ENCODE measurements at regions not wholly inside any gene's neighbourhood (a gene's known extent, or its start where the extent isn't known, plus 50 kb on each side); places are given as distances from the start of the nearest gene placed in this dataset.

- DNase-seq (ENCODE audit: low read depth, low spot score): no peak
- TF ChIP-seq EZH2 (IDR thresholded peaks at IDR 0.05; ENCODE audit: low read length): no peak
- no peak for TF ChIP-seq CTCF (optimal IDR thresholded peaks at IDR 0.05 in 1 of 3, IDR thresholded peaks at IDR 0.05 in 1 of 3, conservative IDR thresholded peaks at IDR 0.05 in 1 of 3; ENCODE audit: extremely low read depth in 1 of 3, insufficient read depth in 2 of 3, low read length in 3 of 3)
- Histone ChIP-seq H3K4me3 (ENCODE audit: control insufficient read depth in 2 of 3, extremely low read depth in 1 of 3, insufficient read depth in 2 of 3, low read depth in 1 of 3, low read length in 3 of 3) (no peak overlapping the region), H3K9ac (ENCODE audit: control insufficient read depth, extremely low read depth, insufficient read depth, low read length) (no peak overlapping the region), H2AFZ (ENCODE audit: control insufficient read depth, low read length) (no peak overlapping the region), H3K27ac (ENCODE audit: control insufficient read depth, insufficient read depth, low read length) (no peak overlapping the region), H4K20me1 (ENCODE audit: control insufficient read depth, extremely low read depth, insufficient read depth, low read length) (no peaks in the 10 kb centered on the region), H3K36me3 (ENCODE audit: control insufficient read depth in 2 of 2, extremely low read depth in 1 of 2, insufficient read depth in 2 of 2, low read length in 2 of 2) (no peaks in the 10 kb centered on the region), H3K9me1 (ENCODE audit: control insufficient read depth, extremely low read depth, insufficient read depth, low read length) (no peaks in the 10 kb centered on the region), H3K4me2 (ENCODE audit: control insufficient read depth, extremely low read depth, insufficient read depth, low read depth, low read length) (no peak overlapping the region), H3K27me3 (ENCODE audit: control insufficient read depth, extremely low read depth, insufficient read depth, low read length) (no peaks in the 10 kb centered on the region), H3K4me1 (ENCODE audit: control insufficient read depth, extremely low read depth, insufficient read depth, low read length) (no peaks in the 10 kb centered on the region), H3K79me2 (ENCODE audit: control insufficient read depth, insufficient read depth, low read length) (no peaks in the 10 kb centered on the region), H3K9me3 (ENCODE audit: control insufficient read depth, low read depth, low read length) (no peaks in the 10 kb centered on the region)
- no peak for FAIRE-seq
- dilution Hi-C loops (cut with MboI; ENCODE audit: extremely low pct_ligation_motif_present, low sequenced_read_pairs): no loop called here
These were observed 242.5 kb upstream of the PCDH15 start for GRCh38 chr10:55043540-55043939.

- no peak overlapping the region for H3K27ac ChIP-seq (ENCODE audit: control insufficient read depth, insufficient read depth, low read length)
- H3K36me3 ChIP-seq (ENCODE audit: control insufficient read depth in 2 of 2, extremely low read depth in 1 of 2, insufficient read depth in 2 of 2, low read length in 2 of 2): no peaks in the 10 kb centered on the region
- H3K4me3 ChIP-seq (ENCODE audit: control insufficient read depth in 2 of 3, extremely low read depth in 1 of 3, insufficient read depth in 2 of 3, low read depth in 1 of 3, low read length in 3 of 3): no peak overlapping the region
- no peak overlapping the region for H3K9ac ChIP-seq (ENCODE audit: control insufficient read depth, extremely low read depth, insufficient read depth, low read length)
- TF ChIP-seq CTCF (optimal IDR thresholded peaks at IDR 0.05 in 1 of 3, IDR thresholded peaks at IDR 0.05 in 1 of 3, conservative IDR thresholded peaks at IDR 0.05 in 1 of 3; ENCODE audit: extremely low read depth in 1 of 3, insufficient read depth in 2 of 3, low read length in 3 of 3): no peak
- TF ChIP-seq EZH2 (IDR thresholded peaks at IDR 0.05; ENCODE audit: low read length): no peak
- no peaks in the 10 kb centered on the region for H3K79me2 ChIP-seq (ENCODE audit: control insufficient read depth, insufficient read depth, low read length)
- DNase-seq (ENCODE audit: low read depth, low spot score) (no peak), FAIRE-seq (no peak)
- no peaks in the 10 kb centered on the region for H3K4me1 ChIP-seq (ENCODE audit: control insufficient read depth, extremely low read depth, insufficient read depth, low read length)
- H3K27me3 ChIP-seq (ENCODE audit: control insufficient read depth, extremely low read depth, insufficient read depth, low read length): no peaks in the 10 kb centered on the region
- H4K20me1 ChIP-seq (ENCODE audit: control insufficient read depth, extremely low read depth, insufficient read depth, low read length): no peaks in the 10 kb centered on the region
- no peak overlapping the region for H3K4me2 ChIP-seq (ENCODE audit: control insufficient read depth, extremely low read depth, insufficient read depth, low read depth, low read length)
- dilution Hi-C loops (cut with MboI; ENCODE audit: extremely low pct_ligation_motif_present, low sequenced_read_pairs): no loop called here
- no peaks in the 10 kb centered on the region for H3K9me1 ChIP-seq (ENCODE audit: control insufficient read depth, extremely low read depth, insufficient read depth, low read length)
- no peak overlapping the region for H2AFZ ChIP-seq (ENCODE audit: control insufficient read depth, low read length)
- no peaks in the 10 kb centered on the region for H3K9me3 ChIP-seq (ENCODE audit: control insufficient read depth, low read depth, low read length)
These were observed 232.0 kb upstream of the PCDH15 start for GRCh38 chr10:55033061-55033460.
